HG03045 (cell line): ENCODE measurements at regions not wholly inside any gene's neighbourhood (a gene's known extent, or its start where the extent isn't known, plus 50 kb on each side); places are given as distances from the start of the nearest gene placed in this dataset.

ENCODE experiments used
- ATAC-seq: cut with Tn5 transposase; IDR thresholded peaks from one replicate; pipeline ENCODE4 v1.9.1; 2021; ENCODE audit warnings: mild to moderate bottlenecking, moderate library complexity; ENCODE audit not compliant: unreplicated experiment

DNA sequence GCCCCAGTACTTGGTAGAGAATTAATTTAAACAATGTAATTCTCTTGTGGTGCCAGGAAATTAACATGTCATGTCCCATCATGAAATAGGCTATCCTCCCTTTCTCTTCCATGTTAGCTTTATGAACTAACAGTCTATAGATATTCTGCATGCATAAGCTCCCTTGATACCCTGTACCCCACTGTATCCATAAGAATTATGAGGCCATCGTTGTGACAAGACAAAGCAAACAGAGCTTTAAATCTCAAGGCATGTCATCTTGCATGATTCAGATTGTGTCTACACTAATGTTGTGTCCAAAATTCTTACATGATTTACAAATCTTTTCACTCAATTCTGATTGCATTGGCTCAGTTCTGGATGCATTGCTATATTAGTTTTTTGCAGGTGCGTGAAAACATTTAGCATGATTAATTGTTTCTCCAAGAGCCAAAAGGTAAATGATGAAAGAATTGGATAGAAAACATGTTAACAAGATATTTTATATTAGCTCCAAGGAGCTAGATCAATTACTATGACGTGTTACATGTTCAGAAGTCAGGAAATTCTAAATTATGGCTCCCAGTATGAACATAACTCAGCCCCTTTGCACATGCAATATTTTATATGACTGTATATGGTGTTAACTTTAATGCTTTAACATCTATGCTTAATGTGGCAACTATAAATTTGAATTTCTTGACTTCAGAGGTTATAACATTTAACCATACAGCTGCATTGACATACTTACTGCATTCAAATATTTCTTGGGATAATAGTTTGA, 620.3 kb downstream of the SLC4A3 start:
- no peak for ATAC-seq

DNA sequence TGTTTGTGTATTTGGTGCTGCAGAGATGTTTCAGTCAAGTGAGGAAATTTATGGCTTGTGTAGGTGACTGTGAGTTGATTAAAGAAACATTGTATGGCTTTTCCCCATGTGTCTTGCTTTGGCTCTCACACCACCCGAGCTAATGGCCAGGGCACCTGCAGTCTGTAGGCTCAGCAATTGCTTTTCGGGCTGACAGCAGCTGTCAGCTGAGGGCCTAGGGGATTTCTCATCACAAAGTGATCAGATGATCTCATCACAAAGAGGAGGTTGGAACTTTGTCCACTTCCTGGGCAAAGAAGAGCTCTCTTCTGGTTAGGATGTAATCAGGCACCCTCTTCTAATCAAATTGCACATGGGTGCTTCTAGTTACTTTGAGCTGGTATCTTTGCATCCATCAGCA, 632.2 kb downstream of the SLC4A3 start:
- no peak for ATAC-seq

DNA sequence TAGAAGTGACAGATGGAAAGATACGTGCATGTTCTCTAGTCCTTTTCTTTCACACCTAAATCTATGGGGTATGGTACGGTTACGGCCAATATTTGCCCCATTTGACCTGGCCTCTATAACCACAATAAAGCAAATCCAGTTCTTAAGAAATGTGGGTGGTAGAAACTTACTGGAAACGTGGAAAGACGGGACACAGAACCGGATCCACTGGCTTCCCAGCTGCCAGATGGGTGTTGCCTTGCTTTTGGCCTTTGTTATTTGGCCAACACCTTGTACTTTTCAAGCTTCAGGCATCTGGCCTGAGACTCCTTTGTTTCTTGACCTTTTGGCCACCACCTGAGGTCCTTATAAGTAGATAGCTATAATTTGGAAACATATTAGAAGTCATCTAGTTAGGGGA, 635.9 kb downstream of the SLC4A3 start:
- no peak for ATAC-seq

DNA sequence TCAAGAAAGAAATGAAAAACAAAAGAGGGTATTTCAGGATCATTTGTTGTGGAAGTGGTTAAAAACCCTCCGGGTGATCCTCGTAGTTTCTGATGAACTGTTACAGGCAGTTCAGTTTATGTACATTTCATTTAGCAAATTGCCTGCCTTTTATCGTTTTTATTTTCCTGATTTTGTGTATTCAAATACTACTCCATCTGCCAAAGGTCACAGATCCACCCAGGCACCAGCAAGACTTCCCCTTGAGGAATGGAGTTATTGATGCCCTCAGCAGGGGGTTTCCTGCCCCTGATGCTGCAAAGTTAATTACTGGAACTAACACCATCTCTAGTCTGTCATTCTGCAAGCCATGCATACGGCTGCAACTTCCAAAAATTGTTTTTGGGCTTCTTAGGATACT, 641.9 kb downstream of the SLC4A3 start:
- no peak for ATAC-seq

DNA sequence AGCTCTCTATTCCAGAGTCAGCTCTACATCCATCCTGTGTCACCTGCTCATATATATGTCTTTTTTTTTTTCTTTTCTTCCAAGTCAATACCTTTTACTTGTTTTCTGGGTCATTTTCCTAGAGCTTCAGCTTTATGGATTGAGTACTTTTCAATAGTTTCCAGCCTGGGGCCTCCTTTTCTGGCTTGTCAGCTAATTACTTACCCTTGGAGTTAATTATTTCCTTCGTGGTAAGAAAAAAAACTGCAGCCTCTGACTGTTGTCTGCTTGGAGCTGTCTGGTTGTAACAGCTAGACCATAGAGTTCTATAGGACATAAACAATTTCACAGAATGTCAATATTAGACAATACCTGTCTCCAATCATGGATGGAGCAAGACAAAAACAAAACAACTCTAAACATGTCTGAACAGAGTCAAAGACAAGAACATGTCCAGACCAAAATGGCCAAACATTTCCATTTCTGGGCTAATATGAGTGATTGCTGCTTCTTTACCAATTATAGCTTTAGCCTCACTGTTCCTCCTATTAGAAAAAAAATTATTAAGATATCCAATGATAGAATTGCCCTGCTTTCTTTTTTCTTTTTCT, 643.1 kb downstream of the SLC4A3 start:
- ATAC-seq: no peak

DNA sequence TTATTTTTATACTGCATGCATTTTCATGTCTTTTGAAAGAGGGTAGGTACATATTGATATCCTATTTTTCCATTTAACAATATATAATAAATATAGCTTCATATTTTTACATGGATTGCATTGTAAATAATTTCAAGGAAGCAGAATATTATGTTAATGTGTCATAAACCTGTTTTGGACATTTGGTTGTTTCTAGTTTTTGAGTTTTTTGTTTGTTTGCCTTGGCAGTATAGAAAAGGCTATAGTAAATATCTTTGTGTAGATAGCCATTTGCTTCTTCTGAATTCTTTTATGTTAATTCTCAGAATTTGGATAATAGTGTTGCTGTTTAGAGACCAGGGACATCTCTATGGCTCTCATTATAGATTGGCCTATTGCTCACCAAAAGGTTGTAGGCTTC, 645.2 kb downstream of the SLC4A3 start:
- ATAC-seq: no peak

DNA sequence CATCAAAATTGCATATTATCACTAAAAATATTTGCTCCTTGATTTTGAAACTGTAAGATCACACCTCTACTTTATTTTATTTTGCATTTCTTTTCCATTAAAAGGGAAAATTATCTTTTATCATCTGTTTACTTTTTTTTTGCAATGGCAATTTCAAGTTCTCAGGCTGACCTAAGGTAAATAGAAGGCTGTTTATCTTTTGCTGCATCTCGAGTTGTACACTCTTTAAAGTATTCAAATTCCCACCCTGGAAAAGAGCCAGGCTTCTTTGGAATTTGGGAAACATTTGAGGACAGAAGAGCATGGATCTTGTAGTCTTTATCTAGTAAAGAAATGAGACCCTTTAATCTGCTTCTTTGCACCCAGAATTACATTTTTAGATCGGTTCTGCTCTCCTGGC, 645.7 kb downstream of the SLC4A3 start:
- ATAC-seq: no peak

DNA sequence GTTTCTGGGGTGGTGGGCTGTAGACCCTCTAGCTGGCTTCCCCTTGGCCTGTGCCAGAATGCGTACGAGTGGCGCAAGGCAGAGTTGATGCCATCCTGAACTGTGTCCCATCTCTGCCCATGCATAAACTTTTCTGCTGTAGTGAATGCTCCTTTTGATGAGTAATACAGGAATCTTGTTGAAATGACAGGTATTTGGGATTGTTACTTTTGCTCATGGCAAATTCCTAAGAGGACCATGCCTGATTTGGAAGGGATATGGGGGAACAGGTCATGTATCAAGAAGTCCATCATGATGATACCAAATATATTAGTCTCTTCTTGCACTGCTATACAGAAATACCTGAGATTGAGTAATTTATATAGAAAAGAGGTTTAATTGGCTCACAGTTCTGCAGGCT, 648.0 kb downstream of the SLC4A3 start:
- no peak for ATAC-seq

DNA sequence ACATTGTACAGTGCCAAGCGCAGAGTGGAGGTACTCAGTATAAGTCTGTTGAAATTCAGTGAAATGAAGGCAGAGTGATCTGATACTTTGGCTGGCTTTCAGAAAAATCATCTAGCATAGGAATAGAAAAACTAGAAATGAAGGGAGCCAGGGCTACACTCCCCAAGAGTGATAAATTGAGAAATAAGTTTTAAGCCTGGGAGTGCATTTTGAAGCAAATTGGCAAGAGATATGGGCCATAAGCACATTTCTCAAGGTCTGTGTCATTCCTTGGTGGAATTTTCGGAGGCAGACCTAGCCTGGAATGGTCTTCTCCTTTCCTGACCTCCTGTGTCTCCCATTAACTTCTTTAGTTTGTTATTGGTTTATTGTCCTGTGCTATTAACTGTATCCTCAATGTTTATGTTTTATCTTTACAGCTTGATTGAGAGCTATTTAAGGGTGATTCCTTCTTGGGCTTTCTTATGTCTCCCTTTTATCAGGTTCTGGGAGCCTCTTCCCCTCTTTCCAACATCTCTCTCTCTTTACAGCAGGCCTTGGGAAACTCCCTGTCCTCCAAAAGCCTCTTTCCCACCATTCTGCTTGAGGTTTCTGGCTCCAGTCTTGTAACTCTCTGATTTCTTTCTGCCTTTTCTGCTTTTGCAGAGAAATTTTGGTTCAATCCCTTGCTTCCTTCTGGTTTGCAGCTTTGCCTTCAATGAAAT, 649.5 kb downstream of the SLC4A3 start:
- no peak for ATAC-seq

DNA sequence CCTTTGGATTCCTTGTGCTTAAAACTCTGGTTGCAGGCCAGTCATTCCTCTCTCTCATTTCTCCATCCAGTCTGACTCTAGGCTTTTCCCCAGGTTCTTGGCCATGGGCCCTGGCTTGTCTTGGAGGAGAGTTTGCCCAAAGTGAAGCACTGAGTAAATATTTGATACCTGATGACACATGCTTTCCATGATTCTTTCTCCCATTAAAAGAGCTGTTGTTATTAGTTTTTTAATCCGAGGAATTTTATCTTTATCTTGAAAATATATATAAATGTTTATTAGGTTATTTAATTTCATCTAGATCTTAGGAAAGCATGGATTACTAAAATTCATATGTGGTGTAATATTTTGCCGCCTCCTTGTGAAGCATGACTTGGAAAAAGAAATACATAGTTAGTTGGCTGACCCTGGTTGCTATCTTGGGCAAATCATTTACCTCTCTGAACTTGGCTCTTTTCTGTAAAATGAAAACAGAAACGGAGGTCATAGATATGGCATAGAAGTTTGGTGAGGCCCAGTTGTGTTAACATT, 650.1 kb downstream of the SLC4A3 start:
- no peak for ATAC-seq

DNA sequence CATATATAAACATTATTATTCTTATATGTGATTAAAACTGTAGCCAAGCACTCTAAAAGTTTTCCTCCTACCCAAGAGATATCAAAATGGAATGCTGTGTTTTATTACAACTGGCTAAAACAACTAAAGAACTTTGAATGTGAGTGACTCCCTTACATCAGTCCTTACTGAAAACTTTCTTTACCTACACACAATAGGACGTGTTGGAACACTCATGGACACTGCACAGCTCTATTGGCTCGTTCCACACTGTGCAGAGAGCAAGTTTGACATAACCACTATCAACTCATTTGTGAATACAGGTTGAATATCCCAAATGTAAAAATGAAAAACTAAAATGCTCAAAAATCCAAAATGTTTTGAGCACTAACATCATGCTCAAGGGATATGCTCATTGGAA, 650.6 kb downstream of the SLC4A3 start:
- no peak for ATAC-seq

DNA sequence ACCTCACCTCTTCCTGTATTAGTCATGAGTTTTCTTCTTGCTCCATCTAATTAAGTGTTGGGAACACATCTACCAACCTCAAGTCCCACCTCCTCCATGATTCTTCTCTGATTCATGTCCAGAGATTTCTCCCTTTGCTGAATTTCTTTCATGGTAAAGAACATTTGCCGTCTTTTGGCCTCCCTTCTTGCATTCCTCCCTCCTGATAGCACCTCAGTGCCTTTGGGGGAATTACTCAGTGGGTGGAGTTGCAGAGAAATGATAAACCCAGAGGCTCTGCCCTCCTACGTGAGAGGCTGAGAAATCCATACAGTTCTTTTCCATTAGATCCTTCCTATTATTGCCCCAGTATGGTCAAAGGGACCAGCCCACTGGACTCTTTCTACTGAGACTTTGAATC, 651.9 kb downstream of the SLC4A3 start:
- no peak for ATAC-seq

DNA sequence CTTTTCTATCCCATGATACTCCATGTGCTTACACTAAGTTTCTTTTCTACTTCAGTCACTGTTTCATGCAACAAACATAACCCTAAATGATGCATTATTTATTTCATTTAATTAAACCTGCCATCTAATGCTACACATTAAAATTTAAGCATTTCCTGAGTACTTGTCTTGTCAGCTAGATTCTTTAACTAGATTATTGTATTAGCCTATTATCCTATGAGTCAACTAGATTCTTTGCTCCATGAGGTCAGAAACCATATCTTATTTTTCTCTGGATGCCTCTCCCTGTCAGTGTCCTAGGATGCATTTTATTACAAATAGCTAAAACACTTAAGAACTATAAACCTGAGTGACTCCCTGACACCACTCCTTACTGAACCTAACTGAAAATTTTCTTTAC, 652.4 kb downstream of the SLC4A3 start:
- no peak for ATAC-seq

DNA sequence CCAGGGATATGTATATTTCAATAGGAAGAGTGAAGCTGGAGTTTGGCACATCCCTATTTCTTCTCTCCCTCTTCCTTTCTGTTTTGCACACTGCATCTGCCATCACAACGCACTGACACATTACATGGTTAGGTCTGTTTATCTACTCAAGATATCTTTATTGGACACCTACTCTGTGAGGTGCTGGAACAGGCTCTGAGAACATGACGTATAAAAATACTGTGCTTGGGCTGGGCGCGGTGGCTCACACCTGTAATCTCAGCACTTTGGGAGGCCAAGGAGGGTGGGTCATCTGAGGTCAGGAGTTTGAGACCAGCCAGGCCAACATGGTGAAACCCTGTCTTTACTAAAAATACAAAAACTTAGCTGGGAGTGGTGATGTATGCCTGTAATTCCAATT, 653.3 kb downstream of the SLC4A3 start:
- no peak for ATAC-seq

DNA sequence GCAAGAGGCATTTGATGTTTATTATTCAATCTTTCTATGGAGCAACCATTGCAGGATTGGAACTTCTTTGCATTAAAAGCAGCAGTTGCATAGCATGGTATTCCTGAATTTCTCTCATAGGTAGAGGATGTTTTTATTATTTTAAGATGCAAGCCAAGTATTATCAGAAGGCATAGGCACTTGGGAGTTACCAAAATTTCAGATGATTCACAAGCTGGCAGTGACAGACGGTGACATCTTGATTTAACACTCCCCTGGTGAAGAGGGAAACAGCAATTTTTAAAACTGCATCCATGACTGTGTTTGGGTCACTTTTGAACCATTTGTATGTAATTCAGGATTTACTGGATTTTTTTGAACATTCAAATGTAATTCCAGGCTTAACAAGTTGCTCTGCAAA, 654.3 kb downstream of the SLC4A3 start:
- ATAC-seq: no peak

DNA sequence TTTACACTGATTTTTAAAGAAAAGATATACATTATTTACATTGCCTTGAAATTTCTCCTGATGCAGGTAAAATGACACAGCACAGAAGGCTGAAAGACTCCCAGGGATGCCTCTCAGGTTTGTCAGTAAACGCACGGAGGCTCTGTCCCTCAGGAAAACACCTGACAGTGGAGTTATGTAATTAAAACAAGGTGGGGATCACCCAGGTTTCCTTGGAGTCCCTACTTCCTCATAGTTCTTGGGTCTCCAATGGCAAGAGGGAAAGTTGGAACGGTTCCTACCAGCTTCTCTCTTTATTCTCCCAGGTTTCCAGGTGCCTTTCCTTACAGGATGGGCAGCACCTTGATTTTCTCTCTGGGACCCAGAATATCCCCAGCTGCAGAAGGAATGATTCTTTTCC, 654.8 kb downstream of the SLC4A3 start:
- ATAC-seq: no peak

DNA sequence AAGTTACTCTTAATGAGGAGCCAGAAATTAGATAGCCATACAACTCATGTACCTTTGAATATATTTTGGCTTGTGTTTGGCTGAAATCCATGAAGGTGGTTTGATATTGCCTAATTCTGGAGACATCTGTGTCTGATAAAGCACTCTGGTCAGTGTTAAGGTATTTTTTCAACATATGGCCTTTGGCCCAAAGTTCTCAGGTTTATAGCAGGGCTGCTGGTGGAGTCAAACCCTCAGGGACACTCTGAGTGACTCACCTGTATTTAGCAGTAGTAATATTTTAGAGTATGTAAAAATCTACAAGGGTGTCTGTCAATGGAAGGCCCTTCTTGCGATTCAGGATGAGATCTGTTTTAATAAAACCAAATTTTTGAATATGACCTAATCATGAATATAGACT, 666.5 kb downstream of the SLC4A3 start:
- ATAC-seq: no peak

DNA sequence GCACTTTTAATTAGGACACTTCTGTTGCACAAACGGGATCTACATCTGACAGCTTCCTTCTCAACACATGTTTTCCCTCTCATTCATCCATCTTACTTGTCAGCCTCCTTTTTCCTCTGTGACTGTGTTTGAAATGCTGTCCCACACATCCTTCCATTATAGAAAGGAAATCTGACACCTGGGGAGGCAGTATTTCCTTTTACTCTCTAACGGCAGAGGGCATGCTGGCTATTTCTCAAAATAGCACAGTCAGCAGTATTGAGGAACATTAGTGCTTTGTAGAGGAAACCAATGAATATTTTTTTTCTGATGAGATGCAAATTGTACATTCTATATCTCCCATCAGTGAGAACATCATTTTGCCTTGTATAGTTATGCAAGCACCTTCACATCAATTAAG, 668.7 kb downstream of the SLC4A3 start:
- no peak for ATAC-seq

DNA sequence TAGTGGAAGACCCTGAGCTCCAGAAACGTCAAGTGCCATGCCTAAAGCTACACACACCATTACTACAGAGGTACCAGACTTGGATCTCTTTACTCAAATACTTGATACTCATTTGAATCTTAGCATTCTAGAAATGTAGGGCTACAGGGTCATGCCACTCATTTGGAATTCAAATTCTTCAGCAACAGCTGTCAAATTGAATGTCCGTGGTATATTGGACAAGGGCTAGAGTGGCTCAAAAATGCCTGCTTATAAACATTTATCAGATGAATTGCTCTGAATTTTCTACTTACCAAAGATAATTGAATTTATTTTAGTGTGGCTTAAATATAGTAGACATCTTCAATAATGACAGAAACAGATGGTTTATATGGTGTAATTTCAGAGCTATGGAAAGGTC, 669.7 kb downstream of the SLC4A3 start:
- ATAC-seq: no peak

DNA sequence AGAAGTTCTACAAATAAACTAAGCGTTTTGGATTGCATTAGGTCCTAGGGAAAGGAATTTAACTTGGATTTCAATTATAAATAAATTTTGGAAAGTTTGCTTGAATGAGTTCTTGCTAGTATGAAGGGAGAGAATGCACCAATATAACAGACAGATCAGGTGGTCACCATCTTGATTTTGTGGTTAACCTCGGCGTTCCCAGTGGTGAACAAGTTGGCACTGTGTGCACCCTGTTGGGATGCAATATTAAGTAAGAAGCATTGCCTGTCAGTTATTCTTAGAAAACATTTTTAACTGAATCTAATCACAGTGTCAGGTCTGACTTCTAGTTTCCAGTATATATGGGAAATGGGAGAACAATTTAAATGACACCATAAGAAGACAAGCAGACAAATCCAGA, 673.4 kb downstream of the SLC4A3 start:
- ATAC-seq: no peak

DNA sequence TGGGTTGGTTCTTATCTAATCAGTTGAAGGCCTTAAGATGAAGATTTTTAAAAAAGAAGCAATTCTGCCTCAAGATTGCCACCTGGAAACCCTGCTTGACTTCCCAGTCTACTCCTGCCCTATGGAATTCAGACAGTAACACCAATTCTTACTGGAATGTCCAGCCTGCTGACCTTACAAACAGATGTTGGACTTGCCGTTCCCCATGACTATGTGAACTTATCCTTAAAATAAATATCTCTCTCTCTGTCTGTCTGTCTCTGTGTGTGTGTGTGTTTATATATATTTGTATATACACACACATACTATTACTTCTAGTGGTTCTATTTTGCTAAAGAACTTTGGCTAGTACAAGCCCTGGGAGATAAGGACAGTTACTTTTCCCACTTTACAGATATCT, 675.3 kb downstream of the SLC4A3 start:
- ATAC-seq: no peak

DNA sequence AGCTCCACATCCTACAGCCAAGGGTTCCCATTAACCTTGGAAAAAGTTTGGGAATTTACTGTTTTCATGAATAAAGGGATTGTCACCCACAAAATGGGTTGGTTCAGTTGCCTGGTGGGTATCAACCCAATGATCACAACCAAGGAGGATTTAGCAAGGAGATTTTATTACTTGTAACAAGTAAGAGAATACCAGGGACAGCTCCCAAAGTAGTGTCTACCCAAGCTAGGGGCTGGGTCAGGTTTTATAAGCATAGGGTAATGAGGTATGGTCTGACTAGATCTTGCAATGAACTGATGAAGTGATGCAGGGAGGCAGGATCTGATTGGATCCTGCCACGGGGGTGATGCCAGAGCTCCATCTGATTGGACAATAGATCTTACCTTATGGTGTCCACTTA, 681.8 kb downstream of the SLC4A3 start:
- ATAC-seq: no peak
